ENCODE measurements at regions not wholly inside any gene's neighbourhood (a gene's known extent, or its start where the extent isn't known, plus 50 kb on each side); places are given as distances from the start of the nearest gene placed in this dataset.
"Not testable (repeated sequence)": the region's sequence is repeated elsewhere in the genome, so short reads cannot be mapped to it uniquely, and the experiment has no call there.

DNA sequence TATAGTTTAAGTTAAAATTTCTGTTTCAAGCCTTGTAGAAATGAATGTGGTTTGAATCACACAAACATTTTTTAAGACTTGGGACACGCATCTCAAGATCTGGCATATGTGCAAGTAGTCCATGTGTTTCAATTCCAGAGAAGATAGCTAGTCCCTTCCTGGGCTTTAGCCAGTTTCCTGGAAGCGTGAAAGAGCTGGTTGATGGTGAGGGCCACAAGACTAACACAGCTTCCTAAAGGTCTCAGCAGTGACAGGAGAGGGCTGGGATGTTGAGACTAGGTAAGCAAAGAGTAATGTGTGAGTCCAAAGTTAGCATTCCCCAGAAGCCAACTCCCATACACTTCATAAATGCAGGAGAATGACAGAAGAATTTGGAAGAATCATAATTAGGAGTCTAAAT, 111.9 kb upstream of the MAP2 start:
- Histone ChIP-seq H3K36me3 (ENCODE audit: low read depth) (no peaks in the 10 kb centered on the region), H3K9me2 (ENCODE audit: insufficient read depth) (no peaks in the 10 kb centered on the region), H3K27me3 (ENCODE audit: insufficient read depth, low read depth) (no peaks in the 10 kb centered on the region), H2AFZ (no peak overlapping the region), H3K4me2 (no peak overlapping the region), H3K4me1 (replicated peaks; ENCODE audit: insufficient read depth) (no peaks in the 10 kb centered on the region), H3K27ac (no peak overlapping the region), H3K9me3 (ENCODE audit: insufficient read depth, low read depth) (no peaks in the 10 kb centered on the region), H3K4me3 (no peak overlapping the region), H3K79me2 (ENCODE audit: low read depth) (no peaks in the 10 kb centered on the region), H3F3A (ENCODE audit: insufficient read depth, low read depth) (no peaks in the 10 kb centered on the region), H4K20me1 (ENCODE audit: insufficient read depth) (no peaks in the 10 kb centered on the region)
- BruUV-seq (replicated peaks) = no TSS peak
- no peak for DNase-seq
- POLR2A ChIA-PET (ENCODE audit: unreplicated experiment) = no interaction called here
- CTCF ChIA-PET = no interaction called here
- TF ChIP-seq, protein P1, sequence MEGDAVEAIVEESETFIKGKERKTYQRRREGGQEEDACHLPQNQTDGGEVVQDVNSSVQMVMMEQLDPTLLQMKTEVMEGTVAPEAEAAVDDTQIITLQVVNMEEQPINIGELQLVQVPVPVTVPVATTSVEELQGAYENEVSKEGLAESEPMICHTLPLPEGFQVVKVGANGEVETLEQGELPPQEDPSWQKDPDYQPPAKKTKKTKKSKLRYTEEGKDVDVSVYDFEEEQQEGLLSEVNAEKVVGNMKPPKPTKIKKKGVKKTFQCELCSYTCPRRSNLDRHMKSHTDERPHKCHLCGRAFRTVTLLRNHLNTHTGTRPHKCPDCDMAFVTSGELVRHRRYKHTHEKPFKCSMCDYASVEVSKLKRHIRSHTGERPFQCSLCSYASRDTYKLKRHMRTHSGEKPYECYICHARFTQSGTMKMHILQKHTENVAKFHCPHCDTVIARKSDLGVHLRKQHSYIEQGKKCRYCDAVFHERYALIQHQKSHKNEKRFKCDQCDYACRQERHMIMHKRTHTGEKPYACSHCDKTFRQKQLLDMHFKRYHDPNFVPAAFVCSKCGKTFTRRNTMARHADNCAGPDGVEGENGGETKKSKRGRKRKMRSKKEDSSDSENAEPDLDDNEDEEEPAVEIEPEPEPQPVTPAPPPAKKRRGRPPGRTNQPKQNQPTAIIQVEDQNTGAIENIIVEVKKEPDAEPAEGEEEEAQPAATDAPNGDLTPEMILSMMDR (conservative IDR thresholded peaks at IDR 0.05) = no peak
- no peak for TF ChIP-seq EZH2 (IDR thresholded peaks at IDR 0.05; ENCODE audit: low read depth)
- intact Hi-C loops (cut with micrococcal nuclease; ENCODE audit: unreplicated experiment) = no loop called here

DNA sequence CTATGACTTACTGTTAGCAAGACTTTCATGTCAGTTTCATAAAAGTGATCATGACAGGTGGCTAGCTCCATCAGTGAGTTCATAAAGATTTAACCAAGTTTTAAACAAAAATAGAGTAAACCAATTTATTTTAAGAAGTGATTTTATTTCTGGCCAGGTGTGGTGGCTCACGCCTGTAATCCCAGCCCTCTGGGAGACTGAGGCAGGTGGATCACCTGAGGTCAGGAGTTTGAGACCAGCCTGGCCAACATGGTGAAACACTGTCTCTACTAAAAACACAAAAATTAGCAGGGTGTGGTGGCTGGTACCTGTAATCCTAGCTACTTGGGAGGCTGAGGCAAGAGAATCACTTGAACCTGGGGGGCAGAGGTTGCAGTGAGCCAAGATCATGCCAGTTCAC, 111.4 kb upstream of the MAP2 start:
- H3K4me1 ChIP-seq (replicated peaks; ENCODE audit: insufficient read depth); intact Hi-C loops (cut with micrococcal nuclease; ENCODE audit: unreplicated experiment); H3K9me2 ChIP-seq (ENCODE audit: insufficient read depth); POLR2A ChIA-PET (ENCODE audit: unreplicated experiment); CTCF ChIA-PET; H3K27me3 ChIP-seq (ENCODE audit: insufficient read depth, low read depth); H3K4me2 ChIP-seq; H3K9me3 ChIP-seq (ENCODE audit: insufficient read depth, low read depth); H3K4me3 ChIP-seq; DNase-seq; H2AFZ ChIP-seq; H4K20me1 ChIP-seq (ENCODE audit: insufficient read depth); H3F3A ChIP-seq (ENCODE audit: insufficient read depth, low read depth); BruUV-seq (replicated peaks); H3K36me3 ChIP-seq (ENCODE audit: low read depth); H3K27ac ChIP-seq; H3K79me2 ChIP-seq (ENCODE audit: low read depth): not testable (repeated sequence)

DNA sequence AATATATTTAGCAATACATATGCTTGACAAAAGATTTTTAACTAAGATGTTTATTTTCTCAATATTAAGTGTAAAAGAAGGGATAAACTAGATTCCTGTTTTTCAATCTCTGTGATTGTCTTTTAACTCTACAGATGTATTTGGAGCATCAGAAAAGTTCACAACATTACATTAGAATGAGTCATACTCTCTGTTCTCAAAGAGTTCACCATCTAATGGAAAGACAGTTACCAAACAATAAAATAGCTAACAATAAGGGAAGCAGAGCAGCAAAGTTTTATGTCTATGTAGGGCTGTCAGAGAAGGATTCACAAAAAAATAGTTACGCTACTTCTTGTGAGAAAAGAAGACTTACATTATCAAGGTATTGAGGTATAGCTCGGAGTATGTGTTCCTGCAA, 109.2 kb upstream of the MAP2 start:
- POLR2A ChIA-PET (ENCODE audit: unreplicated experiment) = no interaction called here
- H3K9me3 ChIP-seq (ENCODE audit: insufficient read depth, low read depth) = no peaks in the 10 kb centered on the region
- H3F3A ChIP-seq (ENCODE audit: insufficient read depth, low read depth) = no peaks in the 10 kb centered on the region
- TF ChIP-seq, protein P1 (conservative IDR thresholded peaks at IDR 0.05) = no peak
- TF ChIP-seq EZH2 (IDR thresholded peaks at IDR 0.05; ENCODE audit: low read depth) = no peak
- H3K27me3 ChIP-seq (ENCODE audit: insufficient read depth, low read depth) = no peaks in the 10 kb centered on the region
- H3K4me3 ChIP-seq = no peak overlapping the region
- H3K4me1 ChIP-seq (replicated peaks; ENCODE audit: insufficient read depth) = no peaks in the 10 kb centered on the region
- H4K20me1 ChIP-seq (ENCODE audit: insufficient read depth) = no peaks in the 10 kb centered on the region
- intact Hi-C loops (cut with micrococcal nuclease; ENCODE audit: unreplicated experiment) = loop anchor here (5.0 kb wide), 1 partner anchor 492 kb away; no protein-coding TSS in a partner anchor
- H2AFZ ChIP-seq = no peak overlapping the region
- H3K36me3 ChIP-seq (ENCODE audit: low read depth) = no peaks in the 10 kb centered on the region
- H3K4me2 ChIP-seq = no peak overlapping the region
- CTCF ChIA-PET = no interaction called here
- H3K9me2 ChIP-seq (ENCODE audit: insufficient read depth) = no peaks in the 10 kb centered on the region
- no peaks in the 10 kb centered on the region for H3K79me2 ChIP-seq (ENCODE audit: low read depth)
- no peak overlapping the region for H3K27ac ChIP-seq
- no peak for DNase-seq
- no TSS peak for BruUV-seq (replicated peaks)

DNA sequence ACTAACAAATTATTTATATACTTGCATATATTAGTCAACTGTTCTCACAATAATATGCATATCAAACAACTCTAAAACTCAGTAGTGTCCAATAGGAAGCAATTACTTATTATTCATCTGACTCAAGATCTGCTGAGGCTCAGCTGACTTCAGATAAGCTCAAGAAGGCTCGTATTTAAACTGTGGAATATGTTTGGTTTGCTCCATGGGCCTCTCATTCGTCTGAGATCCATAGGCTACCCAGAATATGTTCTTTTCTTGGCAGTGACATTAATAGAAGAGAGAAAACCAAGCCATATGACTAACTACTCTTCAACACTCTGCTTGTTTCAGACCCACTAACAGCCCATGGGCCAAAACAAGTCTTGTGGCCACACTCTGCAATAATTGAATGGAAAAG, 107.7 kb upstream of the MAP2 start:
- intact Hi-C loops (cut with micrococcal nuclease; ENCODE audit: unreplicated experiment) = loop anchor here (5.0 kb wide), 1 partner anchor 494 kb away; no protein-coding TSS in a partner anchor
- Histone ChIP-seq H3K4me2 (no peak overlapping the region), H3K27me3 (ENCODE audit: insufficient read depth, low read depth) (no peaks in the 10 kb centered on the region), H3K4me1 (replicated peaks; ENCODE audit: insufficient read depth) (no peaks in the 10 kb centered on the region), H3K9me3 (ENCODE audit: insufficient read depth, low read depth) (no peaks in the 10 kb centered on the region), H3K27ac (no peak overlapping the region), H3F3A (ENCODE audit: insufficient read depth, low read depth) (no peaks in the 10 kb centered on the region), H3K4me3 (no peak overlapping the region), H3K36me3 (ENCODE audit: low read depth) (no peaks in the 10 kb centered on the region), H4K20me1 (ENCODE audit: insufficient read depth) (no peaks in the 10 kb centered on the region), H3K79me2 (ENCODE audit: low read depth) (no peaks in the 10 kb centered on the region), H2AFZ (no peak overlapping the region), H3K9me2 (ENCODE audit: insufficient read depth) (no peaks in the 10 kb centered on the region)
- ChIA-PET CTCF (no interaction called here), POLR2A (ENCODE audit: unreplicated experiment) (interaction anchor here (0.6 kb wide), 1 partner anchor 646 kb away, joined by 3 read pairs; no protein-coding TSS in a partner anchor)
- no TSS peak for BruUV-seq (replicated peaks)
- TF ChIP-seq, protein P1 (conservative IDR thresholded peaks at IDR 0.05) = no peak
- TF ChIP-seq EZH2 (IDR thresholded peaks at IDR 0.05; ENCODE audit: low read depth) = no peak
- no peak for DNase-seq
